ENCODE measurements at regions not wholly inside any gene's neighbourhood (a gene's known extent, or its start where the extent isn't known, plus 50 kb on each side); places are given as distances from the start of the nearest gene placed in this dataset.
A peak's percentile ranks its signal among the peaks of the same experiment; 100 is the strongest.

DNA sequence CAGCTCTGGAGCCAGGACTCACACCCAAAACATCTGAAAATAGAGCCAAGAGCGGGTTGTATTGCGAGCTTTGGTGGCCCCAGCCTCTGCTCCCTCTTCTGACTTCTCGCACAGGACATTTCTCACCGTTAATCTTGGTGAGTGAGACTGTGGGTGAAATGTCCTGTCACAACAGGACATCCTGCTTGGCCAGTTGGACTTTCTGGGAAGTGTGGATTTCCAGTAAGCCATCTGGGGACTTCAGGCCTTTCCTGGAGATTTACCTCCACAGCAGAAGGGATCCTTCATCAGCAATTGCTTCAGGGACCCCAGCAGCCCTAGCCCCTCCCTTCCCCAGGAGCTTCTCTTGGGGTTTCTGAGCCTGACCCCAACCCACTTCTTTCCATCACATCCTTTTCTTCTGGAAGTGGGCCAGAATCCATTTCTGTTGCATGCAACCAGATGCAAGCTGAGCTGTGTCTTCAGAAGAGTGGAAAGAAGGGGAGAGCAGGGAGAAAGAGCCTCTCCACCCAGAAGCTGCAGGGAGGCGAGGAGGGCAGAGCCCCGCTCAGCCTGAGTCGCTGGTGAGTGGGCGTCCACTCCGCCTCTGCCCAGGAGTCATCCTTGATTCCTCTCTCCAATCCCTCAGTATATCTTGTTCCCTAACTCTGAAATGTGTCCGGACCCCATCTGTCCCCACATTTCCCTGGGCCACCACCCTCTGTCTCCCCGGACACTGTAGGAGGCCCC is 50.3 kb upstream of the GADD45G start:
- ATAC-seq (no peak), DNase-seq (no peak)
- intact Hi-C loops (cut with micrococcal nuclease), result no loop called here

DNA sequence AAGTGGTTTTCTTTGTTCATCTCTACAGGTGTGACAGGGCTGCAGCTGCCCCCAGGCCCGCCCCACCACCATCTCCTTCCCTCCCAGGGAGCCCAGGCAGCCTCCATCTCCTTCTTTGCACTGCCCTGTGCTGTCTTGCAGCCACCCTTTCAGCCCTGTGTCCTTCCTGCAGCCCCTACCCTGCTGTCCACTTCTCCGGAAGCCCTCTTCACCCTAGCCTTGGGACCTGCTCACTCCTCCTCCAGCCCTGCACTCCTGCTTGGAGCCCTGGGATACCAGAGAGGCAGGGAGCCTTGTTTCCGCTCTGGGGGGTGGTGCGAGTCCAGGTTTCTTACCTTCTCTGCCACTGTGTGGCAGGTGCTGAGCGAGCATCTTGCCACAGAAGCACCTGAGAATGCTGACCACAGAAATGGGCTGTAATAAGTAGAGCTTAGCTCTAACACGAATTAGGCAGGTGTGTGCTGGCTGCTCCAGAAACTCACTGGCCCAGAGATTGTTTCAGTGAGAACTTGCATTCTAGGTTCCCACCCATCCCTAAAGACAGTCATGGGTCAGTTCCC is 51.3 kb upstream of the GADD45G start:
- no peak for ATAC-seq
- intact Hi-C loops (cut with micrococcal nuclease), result no loop called here
- DNase-seq, result no peak

DNA sequence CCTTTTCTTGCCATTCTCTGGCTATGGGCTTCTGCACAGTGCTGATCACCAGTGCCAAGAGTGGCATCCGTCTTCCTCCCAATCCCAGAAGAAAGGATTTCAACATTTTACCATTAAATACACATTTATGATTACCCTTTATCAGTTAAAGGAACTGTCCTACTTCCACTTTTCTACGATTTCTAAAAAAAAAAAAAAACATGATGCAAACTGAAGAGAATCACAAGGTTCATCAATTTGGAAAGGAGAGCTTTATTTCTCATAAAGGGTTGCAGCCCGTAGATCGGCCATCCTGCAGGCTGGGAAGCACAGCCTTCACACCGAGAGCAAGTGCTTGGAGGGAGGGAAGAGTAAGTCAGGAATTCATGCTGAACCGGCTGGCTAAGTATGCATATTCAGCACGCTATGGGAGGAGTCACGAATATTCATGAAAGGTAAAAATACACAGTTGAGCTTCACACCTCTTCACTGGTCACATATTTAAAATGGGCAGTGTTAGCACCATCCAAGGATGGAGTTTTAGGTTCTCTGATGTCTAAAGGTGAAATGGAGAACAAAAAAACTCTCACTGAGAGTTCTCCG is 52.5 kb upstream of the SEMA4D start:
- intact Hi-C loops (cut with micrococcal nuclease), result no loop called here
- no peak for ATAC-seq
- DNase-seq, result no peak

DNA sequence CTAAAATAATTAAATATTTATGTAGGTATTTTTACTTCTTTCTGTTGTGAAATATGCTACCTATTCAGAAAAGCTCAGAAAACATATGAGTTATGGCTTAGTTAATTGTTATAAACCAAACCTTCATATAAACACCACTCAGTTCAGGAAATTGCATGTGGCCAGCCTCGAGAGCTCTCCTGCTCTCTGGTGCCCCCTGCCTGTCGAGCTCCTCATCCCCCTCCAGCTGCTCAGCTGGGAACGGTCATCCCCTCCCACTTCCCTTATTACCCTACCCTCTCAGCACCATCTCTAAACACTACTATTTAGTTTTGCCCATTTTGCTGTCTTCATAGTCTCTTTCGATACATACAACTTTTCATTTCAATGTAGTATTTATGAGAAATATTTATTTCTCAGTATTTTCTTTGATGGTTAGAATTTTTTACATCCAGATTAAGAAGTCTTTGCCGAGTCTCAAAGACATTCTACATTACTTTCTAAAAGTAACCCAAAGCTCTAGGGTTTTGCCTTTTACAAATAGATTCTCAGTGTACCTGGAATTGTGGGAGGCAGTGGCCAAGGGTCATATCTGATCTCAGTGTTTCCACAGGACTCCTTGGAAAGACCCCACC is 51.2 kb upstream of the SEMA4D start:
- ATAC-seq, result peak; percentile 93
- peak; percentile 87 for DNase-seq
- intact Hi-C loops (cut with micrococcal nuclease), result loop anchor here (10.0 kb wide), 1 partner anchor 224 kb away; no protein-coding TSS in a partner anchor

GRCh38 chr9:89548071-89548638 is 50.2 kb upstream of the SEMA4D start:
- ATAC-seq (no peak), DNase-seq (no peak)
- intact Hi-C loops (cut with micrococcal nuclease), result loop anchor here (10.0 kb wide), 1 partner anchor 223 kb away; no protein-coding TSS in a partner anchor
